Renal pelvis (tissue), 1 donor: ENCODE measurements at regions not wholly inside any gene's neighbourhood (a gene's known extent, or its start where the extent isn't known, plus 50 kb on each side); places are given as distances from the start of the nearest gene placed in this dataset.

Experiments used
- DNase-seq: peaks from one replicate; pipeline ENCODE4 v3.0.0-alpha.2; 2013

DNA sequence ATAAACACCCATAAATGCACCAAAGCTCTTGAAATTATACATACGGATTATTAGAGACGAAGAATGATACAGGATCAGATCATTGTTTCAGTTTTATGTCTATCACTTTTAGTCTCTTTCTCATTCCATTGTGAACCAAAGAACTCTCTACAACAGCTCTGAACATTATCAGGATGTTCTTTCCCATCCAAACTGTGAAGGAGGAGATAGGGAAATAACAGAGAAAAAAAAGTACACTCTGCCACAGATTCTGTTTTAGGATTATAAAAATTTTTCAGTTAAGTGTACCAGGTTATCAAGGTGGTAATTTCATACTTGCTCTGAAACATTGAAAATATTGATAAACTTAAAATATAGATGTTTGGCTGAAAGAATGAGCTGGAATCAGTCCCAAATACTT lies 270.9 kb downstream of the MZT1 start:
- DNase-seq, result no peak

DNA sequence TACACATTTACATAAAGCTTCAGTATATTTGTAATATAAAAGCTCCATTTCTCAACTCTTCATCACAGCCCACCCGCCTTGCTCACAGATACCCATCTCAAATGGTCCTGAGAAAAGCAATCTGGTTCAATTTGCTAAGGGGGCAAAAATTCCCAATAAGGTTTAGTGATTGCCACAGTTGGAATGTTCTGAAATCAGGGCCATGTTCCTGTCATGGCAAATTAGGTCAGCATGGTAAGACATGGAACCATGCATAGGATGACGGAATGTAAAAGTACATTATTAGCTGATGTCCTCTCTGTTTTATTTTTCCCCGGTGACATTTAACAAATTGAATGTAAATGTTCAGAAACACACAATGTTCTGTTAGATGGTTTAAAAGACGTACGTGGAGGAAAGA lies 274.3 kb downstream of the MZT1 start:
- DNase-seq, result no peak

DNA sequence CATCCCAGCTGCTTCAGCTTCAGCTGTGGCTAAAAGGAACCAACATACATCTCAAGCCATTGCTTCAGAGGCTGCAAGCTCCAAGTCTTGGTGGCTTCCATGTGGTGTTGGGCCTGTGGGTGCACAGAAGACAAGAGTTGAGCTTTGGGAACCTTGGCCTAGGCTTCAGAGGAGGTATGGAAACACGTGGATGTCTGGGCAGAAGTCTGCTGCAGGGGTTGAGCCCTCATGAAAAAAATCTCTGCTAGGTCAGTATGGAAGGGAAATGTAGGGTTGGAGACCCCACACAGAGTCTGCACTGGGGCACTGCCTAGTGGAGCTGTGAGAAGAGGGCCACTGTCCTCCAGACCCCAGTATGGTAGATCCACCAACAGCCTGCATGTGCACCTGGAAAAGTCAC lies 279.3 kb downstream of the MZT1 start:
- no peak for DNase-seq

DNA sequence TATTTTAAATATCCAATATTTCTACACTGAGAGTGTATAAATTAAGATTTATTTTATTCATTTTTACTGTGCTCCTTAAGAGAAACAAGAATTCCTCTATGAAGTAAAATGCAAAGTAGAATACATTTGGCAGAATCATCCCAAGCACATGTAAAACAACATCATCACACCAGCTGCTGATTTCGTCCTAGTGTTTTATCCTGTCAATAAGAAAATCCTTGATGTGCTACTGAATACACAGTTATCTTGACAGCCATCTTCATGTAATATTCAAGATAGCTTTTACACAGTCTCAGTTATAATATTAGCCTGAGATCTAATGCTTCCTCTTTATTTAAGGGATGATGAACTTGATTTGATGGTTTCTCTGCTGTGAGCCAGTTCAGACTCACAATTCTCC lies 282.4 kb downstream of the MZT1 start:
- no peak for DNase-seq

DNA sequence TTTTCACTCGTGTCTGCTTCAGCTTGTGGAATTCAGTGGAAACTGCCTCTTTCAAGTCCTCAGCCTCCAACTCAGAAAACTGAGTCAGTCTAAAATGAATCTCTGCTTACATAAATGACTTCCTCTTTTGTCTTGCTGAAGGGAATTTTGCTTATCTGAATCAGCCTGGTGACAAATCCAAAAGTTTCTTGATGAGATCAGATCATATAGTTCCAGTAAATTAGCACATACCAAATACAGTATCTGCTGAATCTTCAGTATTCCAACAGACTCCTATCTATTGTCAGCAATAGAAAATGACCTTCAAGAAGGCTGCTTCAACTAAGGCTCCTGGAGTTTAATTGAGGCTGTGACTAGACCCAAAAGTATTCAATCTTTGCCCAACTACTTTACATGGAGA lies 290.0 kb downstream of the MZT1 start:
- no peak for DNase-seq

DNA sequence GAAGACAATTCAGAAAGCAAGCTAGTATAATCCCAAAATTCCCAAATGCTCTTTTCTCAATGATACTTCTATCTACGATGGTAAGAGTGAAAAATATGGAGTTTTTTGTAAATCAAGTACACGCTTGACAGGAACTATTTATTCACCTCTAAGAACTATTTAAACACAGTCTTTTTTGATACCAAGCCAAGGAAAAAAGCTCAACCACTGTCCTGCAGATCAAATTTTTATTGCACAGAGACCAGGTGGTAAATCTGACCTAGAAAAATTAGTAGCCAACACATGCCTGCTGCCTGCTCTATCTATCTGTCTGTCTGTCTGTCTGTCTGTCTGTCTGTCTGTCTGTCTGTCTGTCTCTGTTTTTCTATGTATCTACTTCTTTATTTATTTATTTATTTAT lies 292.2 kb downstream of the MZT1 start:
- DNase-seq, result no peak

DNA sequence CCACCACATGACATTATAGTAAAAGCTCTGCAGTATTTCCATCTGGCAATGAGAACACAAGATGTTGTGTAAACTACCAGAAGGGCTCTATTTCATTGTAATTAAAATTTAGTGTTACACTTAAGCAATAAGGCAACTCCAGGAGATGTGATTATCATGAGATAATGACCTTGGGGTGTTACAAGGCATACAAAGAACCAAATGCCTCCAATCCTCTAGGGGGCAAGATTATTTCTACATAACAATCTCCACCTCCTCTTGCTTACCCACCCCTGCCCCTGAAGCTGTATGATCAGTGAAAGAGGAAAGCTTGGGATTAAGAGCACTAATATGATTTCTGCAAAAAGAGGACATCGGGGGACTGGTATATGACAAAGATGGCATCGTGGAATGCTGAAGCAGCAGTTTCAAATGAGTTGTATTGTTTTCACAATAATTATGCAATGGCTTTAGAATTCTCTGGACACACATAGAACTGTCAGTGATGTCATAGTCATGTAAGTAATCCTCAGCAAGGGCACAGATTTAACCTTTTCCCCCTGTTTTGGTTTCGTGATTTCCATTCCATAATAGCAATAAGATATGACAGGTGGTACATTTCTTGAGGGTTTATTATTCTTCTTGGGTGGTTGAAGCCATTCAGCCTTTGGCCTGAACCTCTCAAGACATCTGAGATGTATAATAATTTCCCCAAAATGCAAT lies 295.3 kb downstream of the MZT1 start:
- DNase-seq, result peak; percentile 52

DNA sequence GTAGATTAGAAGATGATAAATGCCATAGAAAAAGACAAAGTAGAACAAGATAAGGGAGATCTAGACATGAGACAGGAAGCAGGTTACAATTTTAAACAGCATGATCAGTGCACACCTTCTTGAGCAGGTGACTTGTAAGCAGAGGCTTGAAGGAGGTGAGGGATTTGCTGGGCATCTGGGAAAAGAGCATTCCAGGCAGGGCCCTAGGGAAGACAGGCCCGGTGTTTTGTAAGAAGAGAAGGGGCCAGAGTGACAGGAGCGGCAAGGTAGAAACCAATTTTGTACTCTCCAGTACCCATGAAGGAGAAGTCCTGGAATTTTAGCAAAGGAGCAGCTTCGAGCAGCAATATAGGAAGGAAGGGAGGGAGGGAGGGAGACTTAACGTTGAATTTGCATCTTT lies 296.5 kb downstream of the MZT1 start:
- no peak for DNase-seq

DNA sequence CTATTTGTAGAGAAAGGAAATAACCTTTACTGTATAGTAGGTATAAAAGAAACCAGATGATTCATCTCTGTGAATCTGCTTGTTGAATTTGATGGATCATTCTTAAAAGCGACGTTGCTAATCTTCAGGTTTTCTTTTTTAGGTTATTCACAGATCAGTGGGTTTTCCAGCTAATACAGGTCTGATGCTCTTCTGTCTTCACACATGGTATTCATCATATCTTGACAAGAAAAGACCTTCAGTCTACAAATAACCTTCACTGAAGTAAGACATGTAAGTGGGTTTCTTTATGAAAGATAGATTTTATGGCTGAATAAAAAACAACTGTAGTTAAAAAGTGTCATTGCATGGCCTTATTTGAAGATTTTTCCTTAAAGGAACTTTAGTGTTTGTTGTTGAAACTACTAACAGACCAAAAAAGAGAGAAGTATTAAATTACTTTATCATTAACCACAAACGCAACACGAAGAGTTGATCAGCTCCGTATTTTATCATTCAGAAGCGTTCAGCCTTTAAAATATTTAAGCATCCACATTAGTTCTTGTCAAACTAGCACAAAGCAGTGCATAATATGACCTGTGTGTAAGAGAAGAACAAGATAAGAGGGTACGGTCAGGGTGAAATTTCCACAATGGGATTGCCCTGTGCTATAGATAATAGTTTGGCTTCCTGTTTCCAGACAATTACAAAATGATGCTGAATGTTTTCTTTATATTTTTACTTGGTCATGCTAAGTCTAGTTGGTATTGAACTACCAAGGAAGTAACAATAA lies 299.5 kb downstream of the MZT1 start:
- DNase-seq, result no peak

DNA sequence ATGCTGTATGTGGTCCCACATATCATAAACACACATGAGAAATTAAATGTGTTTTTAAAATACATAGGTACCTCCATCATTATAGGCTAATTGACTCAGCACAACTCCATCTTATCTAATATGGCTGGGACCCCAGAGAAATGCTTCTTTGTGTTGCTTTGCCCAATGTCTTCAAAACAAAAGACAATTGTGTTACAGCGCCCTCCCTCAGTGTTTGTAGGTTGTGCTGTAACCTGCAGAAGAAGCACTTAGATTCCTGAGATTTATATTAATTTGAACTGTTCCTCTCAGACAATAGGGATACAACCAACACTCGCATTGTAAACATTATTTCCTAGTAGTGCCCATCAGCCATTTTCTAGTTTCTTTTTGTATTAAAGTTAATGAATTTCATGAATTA lies 303.4 kb downstream of the MZT1 start:
- no peak for DNase-seq

DNA sequence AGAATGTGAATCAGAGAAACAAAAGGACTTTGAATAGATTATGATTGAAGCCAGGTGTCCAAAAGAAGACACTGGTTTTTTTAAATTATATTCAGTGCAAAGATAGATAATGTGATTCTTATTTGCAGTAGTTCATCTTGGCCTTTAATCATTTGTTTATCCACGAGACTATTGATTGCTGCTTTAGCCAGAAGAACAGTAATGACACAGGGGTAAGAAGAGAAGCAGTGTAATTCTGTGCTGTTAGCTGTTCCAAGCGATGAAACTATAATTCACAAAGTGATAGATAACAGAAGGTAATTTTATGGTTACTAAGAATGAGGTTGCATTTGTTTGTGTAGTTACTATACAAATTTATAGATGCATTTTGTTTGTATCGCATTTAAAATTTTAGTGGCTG lies 311.6 kb downstream of the MZT1 start:
- no peak for DNase-seq

DNA sequence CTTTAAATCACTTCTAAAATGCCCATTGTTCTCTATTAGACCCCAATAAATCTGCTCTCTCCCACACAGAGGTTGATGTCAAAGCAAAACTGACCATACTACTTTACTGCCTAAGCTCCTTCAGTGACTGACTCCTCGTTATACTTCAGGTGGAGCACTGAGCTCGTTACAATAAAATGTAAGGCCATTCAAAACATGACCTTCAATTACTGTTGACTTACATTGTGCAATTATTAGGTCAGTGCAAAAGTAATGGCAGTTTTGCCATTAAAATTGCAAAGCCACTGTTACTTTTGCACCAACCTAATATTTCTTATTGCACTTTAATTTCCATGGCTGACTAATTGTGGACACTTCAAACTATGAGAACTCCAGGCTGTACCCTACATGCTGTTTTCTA lies 314.9 kb downstream of the MZT1 start:
- DNase-seq, result no peak

DNA sequence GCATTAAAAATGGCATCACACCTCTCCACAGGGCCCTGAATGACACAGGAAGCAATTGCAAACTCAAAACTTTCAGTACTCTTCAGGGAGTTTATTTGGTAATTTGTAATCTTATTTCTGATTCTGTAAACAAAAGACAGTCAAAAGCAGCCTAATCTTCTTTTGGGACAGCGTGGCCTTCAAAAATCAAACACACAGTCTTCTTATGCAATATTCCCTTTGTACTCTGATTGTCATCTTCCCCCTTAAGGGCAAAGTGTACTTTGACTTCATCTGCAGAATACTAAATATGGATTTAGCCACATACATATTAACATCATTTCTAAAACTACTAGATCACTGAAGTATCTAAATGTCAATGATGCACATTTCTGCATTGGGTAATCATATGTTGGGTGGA lies 322.0 kb downstream of the MZT1 start:
- no peak for DNase-seq

DNA sequence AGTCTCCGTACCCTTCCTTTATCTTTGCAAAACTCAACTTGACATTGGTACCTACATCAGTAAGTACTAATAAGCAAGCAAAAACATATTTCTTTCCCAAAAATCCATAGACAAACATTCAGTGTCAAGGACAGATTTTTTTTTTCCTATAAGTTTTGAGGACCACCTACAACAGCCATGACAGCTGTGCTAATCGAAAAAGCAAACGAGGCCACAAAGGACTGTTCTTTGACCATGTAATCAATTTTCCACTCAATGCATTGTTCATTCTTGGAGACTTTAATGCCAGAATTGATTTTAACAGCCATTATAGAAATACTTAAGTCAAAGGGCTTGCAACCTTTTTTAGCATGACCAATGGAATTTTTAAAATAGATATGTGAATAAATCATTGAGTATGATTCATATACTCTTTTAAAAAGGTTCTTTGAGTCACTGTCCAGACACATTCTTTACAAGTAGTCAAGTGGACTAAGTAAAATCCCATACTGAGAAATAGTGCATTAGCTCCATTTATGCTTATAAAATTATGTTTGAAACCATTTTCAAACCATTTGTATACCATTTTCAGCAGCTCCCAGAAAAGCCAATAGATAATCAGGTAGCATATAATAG lies 323.9 kb downstream of the MZT1 start:
- no peak for DNase-seq

DNA sequence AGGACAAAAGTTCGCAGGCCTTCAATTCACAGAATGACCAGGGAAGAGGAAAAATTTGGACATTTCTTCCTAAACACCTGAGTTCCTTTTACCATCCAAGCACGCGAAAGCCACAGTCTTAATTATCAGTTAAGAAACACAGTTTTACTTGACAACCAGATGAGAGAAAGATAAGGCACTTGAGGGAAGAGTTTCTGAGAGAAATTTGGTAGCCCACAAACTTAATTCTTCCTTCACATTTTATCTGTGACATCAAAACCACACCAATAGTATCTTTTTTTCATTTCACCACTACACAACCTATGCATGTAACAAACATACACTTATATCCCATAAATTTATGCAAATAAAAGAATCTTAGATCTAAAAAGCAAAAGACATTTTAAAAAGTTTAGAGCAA lies 326.6 kb downstream of the MZT1 start:
- DNase-seq, result no peak

DNA sequence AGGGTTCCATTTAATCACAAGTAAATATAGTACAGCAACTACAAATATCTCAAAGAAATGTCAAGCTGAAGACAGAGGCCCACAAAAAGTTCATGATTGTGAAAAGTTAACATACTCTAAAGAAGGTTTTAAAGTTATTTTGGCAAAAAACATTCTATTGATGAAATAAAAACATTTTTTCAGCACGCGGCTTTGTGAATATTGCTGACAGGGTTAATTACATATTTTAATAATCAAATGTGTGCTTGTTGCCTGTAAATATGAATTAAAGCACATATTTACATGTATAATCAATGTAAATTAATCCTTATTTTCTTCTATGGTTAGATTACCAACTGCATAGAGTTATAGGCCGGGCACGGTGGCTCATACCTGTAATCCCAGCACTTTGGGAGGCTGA lies 328.1 kb downstream of the MZT1 start:
- DNase-seq, result no peak

DNA sequence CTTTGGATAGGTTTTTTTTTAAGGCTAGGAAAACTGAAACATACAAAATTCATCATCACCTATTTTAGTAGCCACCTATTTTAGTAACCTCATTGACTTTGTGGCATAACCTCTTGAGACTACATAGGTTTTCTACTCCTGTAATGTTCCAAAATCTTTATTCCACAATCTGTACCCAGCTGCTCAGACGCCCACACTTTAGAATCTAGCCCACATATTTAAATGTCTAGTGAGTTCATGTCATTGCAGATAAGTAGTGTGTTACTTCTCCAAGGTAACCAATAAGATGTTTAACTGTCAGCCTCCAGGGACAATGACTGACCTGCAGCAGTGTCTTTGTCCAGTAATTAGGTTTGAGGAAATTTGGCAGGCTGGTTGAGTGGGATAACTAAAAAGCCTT lies 330.2 kb downstream of the MZT1 start:
- no peak for DNase-seq

DNA sequence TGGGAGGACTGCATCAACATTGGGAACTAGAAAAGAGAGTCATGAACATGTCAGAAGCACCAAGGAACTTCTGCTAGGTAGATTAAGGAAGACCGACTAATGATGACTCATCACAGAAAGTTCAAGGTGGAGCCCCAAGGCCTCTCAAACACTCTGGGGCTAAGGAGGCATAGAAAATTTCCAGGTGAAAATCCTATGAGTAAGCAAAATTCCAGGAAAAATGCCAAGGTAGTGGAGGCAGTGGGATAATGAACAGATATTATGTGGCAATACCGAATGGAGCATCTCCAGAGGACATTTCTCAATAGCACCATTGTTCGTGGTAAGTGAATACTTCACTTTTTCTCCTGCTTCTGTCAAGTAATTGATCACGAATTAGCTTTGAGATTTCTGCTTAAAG lies 336.5 kb downstream of the MZT1 start:
- no peak for DNase-seq

DNA sequence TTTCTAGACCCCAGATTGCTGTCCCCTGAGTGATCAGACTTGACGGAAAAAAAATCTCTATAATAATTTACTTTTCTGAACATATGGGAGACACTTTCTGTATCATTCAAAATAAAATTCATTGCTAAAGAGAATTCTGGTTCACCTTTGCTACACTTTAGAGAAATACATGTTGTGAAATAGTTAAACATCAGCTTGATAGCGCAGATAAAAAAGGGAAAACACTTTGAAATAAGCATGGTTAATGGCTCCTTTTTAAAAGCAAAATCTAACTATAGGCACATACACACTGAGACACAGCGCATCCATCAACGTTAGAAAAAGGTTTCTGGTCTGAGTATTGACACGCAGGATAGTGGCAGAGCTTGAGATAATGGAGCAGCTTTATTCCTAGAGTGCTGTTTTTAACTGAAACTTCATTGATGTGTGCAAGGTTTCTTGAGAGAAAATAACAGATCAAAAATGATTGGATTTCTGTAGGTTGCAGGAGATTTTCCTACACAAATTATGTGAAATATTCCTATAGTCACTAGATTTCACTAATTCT lies 341.2 kb downstream of the MZT1 start:
- DNase-seq, result no peak

DNA sequence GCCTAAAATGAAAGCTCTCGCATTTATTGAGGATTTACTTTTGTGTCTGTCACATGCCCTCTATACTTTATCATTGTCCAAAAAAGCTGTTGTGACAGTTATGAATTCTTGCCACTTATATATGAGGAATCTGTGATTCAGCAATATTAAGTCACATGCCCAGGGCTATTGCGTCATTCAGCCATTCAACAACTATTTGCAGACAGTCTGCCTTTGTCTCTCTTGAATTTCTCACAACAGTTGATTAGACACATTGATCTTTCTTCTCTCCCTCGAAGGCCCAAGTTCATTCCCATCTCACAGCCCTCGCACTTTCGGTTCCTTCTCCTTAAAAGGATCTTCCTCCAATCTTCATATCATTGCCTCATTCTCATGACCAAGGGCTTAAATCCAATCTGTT lies 342.6 kb downstream of the MZT1 start:
- DNase-seq, result no peak

DNA sequence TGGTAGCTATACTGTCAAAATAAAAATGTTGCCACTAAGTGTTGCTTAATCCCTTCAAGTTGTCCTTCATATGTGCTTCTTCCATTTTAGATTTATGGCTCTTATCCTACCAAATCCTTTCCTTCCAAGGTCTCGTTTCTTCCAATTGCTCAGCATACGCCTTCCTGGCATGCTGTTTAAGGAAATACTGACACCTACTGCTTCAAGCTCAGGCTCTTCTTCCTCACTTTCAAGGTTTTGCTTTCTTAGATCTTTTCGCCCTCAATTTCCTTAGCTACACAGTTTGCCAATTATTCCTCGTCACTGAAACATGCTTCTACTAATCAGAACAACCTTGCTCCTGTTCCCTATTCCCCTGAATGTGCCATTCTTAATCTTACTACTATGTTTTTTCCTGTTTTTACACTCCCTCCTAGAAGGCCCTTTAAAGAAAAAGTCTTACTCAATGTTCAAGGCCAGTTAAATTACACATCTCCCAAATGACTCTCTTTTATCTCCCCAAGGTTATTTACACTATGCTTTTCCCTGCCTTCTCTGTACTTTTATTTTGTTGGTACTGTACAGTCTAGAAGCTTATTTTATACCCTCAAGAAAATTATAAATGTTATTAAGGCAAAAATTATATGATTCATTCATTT lies 343.1 kb downstream of the MZT1 start:
- DNase-seq, result no peak

DNA sequence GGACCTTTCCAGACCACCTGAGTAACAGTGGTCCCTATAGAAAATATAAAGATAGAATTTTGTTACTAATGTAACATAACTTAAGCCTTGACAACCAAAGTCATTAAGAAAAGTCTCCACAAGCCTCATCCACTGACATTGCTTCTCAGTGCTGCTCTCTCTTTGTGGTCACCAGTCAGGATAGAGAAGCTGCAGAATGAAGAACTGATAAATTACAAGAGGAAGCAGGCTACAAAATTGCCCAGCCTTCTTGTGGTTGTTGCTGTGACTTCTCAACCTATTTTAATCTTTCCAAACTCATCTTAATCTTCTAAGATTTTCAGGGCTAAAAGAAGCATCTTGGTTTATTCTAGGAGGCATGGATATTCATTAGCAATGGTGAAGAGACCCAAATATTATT lies 343.8 kb downstream of the MZT1 start:
- no peak for DNase-seq

DNA sequence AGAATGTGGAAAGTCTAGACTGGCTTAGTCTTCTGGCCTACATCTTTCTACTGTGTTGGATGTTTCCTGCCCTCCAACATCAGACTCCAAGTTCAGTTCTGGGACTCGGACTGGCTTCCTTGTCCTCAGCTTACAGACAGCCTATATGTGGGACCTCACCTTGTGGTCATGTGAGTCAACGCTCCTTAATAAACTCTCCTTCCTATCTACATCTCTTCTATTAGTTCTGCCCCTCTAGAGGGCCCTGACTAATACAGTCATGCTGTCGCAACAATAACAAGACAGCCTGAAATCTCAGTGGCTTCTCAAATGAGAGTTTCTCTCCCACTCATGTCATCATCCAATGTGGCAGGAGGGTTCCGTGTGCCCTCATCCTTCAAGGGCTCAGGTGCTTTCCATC lies 347.8 kb downstream of the MZT1 start:
- no peak for DNase-seq
